Activated CD4-positive, alpha-beta T cell treated with anti-CD3 and anti-CD28 coated beads, Interleukin-2, Interleukin-6, amounts not matched to agents 100 ng/mL and 50 ng/mL, durations not matched to agents 16 hours and 8 hours (primary cell): ENCODE measurements at regions not wholly inside any gene's neighbourhood (a gene's known extent, or its start where the extent isn't known, plus 50 kb on each side); places are given as distances from the start of the nearest gene placed in this dataset.
"Not testable (repeated sequence)": the region's sequence is repeated elsewhere in the genome, so short reads cannot be mapped to it uniquely, and the experiment has no call there.

Experiments
- DNase-seq: peaks from one replicate; pipeline ENCODE4 v3.0.0-alpha.2; 2020

DNA sequence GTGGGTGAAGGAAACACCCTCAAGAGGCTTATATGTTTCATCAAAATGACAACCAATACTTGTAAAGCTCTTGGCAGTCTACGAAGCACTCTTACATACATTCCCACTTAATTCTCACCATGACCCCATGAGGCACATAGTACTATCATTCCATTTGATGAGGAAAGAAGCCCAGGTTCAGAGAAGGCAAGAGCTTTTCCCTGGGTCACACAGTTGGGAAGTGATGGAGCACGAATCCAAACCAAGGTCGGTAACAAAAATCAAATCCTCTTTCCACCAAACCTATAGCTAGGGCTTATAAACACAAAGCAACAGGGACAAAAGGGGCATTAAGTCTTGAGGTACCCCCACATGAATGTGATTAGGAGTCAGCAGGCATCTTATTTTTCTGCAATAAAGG is 187.1 kb downstream of the UACA start:
- no peak for DNase-seq

DNA sequence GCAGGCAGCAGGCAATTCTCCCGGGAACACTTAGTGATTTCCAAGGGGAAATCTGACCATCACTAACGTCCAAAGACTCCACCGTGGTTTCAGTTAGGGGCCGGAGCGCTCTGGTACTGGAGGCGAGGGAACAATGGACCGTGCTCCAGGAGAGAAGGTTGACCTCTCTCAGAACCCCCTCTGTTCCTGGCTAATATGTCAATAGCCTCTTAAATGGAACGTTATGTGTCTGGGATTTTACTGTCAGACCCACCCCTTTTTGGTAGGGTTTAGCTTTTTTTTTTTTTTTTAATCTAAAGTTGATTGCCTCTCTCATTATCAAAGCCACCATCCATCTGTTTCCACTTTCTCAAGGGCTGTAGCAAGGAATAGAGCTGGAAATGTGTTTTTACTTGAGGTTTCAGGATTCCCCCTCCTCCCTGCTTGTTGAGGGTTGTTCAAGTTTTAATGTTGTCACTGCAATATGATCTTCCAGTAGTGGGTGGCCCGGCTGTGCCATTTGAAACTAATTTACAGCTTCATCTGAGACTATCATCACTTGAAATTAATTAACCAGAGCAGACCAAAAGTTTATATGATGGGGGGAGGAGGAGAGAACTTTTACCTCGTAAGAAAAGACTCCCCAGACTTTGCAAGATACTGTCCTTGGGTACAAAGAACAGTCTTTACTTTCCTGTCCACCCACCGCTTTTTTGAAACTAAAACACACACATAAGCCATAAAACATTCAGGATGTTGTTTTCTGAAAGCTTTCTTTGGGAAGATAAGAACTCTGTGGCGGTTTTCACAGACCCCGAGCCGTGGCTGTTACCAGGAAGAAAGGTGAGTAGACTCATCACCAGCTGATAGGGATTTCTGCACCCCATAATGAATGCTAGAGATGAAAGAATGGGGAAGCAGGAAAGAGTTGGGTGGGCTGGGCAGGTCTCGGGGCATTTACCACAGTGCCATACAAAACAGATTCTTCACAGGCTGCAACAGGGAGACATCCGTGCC is 187.8 kb downstream of the UACA start:
- no peak for DNase-seq

DNA sequence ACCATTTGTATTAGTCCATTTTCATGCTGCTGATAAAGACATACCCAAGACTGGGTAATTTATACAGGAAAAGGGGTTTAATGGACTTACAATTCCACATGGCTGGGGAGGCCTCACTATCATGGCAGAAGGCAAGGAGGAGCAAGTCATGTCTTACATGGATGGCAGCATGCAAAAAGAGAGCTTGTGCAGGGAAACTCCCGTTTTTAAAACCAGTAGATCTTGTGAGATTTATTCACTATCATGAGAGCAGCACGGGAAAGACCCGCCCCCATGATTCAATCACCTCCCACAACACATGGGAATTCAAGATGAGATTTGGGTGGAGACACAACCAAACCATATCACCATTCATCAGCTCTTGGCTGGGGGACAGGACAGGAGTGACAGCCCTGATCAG is 189.0 kb downstream of the UACA start:
- DNase-seq: not testable (repeated sequence)

DNA sequence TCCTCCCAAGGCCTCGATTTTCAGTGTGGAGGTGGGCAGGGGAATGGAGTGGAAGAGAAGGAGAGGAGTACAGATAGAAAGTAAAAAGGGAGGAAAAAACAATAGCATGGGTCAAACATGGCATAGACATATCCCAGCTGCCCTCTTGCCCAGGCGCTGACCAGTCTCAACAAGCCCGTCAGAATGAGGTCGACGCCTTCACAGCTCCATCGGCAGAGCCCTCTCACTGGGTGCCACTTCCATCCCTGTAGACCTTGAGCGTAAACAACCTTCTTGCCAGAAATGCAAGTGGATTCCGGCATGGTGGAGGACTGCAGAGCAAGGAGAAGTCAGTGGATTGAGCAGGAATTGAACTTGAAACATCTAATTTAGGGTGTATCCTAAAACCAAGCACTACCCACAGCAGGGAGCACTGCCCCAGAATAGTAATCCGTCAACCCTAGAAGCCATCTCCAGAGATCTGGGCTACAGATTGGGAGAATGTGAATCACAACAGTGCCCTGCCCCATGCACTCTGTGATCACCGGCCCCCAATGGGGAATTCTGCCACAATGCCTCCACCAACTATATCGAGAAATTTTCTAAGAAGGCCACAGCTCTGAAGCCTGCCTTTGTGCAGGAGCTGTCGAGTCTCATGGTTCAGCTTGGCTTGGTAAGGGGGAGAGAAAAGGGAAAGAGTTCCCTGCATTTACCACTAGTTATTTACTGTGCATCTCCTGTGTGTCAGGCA is 190.1 kb downstream of the UACA start:
- DNase-seq: no peak

DNA sequence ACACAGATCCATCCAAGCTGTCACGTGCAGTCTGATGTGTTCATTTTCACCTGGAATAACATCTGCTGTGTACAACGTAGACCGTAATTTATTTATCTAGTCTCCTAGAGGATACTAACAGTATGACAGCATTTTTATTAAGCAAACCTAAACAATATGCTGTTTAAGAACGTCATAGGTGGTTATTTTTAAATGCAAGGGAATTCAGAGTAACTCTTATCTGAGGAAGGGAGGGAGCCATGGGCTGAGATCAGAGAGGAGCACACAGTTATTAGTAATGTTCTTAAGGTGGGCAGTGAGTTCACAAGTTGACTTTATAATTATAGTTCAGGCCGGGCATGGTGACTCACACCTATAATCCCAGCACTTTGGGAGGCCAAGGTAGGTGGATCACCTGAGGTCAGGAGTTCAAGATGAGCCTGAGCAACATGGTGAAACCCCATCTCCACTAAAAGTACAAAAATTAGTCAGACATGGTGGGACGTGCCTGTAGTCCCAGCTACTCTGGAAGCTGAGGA is 193.6 kb downstream of the UACA start:
- DNase-seq: no peak

DNA sequence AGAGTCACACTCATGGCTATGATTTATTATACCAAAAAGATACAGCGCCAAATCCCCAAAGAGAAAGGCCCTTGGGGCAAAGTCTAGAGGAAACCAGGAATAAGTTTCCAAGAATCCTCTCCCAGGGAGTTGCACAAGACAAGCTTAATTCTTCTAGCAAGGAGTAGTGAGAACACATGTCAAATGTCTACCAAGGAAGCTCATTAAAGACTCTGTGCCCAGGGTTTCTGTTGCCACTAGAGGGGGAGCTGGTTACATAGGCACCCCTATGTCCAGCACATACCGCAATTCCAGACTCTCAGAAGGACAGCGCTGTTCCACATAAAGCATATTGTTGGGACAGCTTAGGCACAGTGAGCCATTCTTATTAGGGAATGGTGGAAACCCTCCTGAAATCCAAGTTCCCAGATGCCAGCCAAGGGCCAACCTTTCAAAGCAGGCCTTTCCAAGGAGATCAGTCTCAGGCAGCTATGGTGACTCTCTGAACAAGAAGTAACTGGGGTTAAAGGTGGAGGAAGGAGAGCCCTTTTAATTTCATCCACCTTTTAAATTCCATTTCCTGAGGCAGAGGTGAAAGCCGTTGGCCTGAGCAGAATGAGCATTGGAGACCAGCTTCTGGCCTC is 194.2 kb downstream of the UACA start:
- no peak for DNase-seq

DNA sequence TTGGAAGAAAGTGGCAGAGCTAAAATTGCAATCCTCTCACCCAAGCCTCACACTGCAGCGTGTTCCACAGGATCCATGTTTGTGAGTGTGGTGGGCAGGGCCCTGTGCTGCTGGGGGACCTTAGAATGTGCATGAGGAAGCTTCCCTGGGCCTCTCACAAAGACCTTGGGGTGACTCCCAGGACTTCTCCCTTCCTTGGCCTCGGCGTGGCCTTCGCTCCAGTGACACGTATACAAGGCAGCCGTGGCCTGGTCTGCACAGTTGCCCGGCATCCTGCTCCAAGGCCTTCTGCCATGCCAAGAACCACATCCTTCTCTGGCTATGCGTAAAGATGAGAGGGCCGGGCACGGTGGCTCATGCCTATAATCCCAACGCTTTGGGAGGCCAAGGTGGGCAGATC is 196.4 kb downstream of the UACA start:
- DNase-seq: no peak

DNA sequence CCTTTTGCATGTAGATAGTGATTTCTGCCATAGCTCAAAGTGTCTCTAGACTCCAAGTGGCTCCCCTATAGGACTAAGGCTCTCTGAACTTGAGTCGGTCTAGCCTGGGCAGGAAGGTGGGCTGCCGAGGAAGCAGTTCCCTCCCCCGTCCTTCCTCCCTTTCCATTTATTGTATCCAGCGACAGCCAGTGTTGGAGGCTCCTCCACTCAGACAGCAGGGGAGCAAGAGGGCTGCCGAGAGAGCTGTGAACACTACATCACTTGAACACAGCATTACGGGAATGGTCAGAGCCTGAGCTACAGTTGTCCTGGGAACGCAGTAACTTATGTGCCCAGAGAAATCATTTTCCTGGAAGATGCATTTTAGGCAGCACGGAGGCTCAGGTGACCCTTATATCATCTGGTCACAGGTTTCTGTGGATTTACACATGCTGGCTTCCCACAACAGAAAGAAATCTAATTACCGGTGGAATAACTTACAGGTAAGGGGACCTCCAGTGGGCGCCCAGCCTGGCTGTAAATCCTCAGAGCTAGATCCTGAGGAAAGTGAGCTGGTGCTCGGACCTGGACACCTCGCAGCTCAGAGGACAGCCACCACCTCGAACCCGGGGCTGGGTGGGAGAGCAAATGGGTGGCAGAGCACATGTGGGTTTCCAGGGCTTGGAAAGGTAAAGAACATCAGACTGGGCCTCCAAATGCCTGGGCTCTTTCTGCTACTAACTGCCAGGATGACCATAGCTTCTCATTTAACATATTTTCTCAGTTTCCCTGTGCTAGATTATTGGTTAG is 197.1 kb downstream of the UACA start:
- DNase-seq: no peak

DNA sequence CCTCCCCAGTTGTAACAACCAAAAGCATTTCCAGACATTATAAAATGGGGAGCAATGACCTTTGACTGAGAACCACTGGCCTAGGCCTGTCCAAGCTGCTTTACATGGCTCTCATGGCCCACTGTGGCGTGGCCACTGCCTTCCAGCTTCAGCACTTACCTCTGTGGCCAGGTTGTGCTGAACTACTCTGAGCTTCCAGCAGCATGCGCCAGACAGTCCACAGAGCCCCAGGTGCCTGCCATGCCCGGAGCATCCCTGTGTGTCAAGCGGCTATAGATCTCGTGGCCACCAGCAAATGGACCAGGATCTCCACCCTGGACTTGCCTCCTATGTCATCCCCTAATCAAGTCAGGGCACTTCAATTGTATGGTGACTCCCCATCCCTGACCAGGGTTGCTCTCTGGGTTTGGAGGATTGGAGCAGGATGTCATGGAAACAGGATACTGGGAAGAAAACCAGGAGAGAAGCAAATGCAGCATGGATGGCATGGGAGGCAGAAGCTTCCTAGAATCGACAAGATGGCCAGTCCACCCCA is 199.7 kb downstream of the UACA start:
- no peak for DNase-seq

DNA sequence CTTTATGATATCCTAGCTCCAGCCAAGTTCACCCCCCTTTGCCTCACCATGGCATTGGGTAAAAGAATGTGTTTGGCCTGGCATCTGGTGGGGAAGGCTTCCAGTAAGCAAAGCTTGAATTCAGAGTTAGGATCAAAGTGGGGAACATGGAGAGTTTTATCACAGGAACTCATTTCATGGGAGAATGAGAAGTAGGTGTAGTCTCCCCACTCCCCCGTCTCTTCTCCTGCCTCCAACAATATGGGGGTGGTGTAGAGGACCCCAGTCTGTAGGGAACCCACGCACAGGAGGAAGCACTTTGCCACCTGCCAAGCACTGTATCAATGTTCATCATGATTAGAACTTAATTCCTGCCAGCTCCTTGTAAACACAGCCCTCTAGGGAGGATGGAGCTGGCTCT is 200.5 kb downstream of the UACA start:
- DNase-seq: no peak

DNA sequence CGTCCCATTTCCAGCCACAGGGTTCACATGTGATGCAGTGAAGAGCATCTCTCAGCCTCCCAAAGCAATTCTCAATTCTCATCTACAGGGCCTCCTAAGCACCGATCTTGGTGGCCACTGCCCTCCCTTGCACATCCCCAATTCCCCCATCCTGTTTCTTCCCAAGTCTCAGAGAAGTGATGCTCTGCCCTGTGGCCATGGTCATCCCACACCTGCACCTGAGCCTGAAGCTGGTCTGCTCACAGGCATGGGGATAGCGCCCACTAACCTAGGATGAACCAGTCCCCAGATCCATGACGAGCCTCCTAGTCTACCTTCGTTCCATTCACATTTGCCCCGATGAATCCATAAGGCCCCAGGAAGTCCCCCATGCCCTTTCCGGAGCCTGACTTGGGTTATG is 201.5 kb downstream of the UACA start:
- DNase-seq: no peak

DNA sequence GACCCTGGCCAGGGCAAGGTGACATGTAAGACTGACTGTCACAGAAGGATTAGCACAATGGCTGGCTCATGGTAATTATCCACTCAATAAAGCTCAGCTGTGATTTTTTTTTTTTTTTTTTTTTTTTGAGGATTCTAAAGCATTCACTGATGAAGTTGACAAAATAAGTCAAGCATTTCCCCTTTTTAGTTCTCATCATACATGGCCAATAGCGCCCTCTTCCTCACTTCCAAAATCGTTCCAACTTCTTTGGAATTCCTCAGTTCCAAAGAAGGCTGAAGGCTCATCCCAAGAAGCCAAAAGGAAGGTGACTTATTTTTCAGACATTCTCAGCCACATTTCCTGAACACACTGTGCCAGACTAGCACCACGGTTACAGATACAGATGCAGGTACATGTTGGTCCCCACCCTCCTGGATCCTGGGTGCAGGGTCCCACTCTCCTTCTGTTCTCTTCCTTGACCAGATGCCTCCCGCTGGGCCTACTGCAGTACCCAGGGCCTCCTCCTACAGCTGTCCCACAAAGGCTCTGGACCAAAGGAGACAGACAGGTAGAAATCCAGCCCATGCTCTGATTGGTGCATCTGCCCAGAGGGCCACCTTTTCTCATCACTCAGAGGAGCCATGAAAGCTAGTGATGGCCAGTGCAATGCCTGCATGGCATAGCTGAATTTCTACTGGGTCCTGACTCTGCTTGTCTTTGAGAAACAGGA is 202.6 kb downstream of the UACA start:
- no peak for DNase-seq

DNA sequence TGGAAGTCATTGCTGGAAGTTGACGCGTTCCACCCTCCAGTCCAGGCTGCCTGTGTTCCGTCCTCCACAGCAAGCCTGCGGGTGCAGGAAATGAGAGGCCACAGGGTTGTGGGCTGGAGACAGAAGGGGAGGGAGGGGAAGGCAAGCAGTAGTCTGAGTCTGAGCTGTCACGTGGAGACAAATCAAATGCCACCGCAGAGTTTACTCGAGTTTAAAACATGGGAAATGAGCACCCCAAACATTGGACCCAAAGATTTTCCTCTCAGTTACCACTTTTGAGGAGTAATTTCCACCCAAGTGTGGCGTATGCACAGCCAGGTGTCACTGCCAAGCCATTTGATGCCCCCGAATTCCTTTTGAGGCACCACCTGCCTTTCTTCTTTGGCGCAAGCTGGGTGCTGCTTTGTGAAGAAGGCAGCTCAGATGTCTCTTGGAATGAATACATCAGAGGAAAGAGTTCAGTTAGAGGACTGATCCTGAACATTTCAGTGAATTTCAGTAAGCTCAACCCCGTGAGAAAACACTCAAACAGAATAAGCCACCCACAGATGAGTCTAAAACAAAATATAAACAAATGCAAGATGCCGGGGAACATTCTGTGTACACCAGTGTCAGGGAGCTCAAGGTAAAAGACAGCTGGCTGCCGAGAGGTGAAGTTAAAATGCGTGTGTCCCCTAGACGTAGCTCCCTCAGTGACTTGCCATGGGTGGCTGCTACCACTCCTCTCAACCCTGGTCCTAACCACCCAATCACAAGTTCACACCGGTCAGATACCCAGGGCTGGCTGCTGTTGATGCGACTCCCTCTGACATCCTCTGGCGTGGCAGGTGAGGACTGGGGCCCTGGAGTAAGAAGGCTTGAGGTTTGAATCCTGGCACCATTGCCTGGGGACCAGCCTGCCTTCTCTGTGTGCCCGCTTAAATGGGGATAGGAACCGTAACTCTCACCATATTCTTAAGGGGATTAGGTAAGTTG is 203.8 kb downstream of the UACA start:
- DNase-seq: peak; percentile 68

DNA sequence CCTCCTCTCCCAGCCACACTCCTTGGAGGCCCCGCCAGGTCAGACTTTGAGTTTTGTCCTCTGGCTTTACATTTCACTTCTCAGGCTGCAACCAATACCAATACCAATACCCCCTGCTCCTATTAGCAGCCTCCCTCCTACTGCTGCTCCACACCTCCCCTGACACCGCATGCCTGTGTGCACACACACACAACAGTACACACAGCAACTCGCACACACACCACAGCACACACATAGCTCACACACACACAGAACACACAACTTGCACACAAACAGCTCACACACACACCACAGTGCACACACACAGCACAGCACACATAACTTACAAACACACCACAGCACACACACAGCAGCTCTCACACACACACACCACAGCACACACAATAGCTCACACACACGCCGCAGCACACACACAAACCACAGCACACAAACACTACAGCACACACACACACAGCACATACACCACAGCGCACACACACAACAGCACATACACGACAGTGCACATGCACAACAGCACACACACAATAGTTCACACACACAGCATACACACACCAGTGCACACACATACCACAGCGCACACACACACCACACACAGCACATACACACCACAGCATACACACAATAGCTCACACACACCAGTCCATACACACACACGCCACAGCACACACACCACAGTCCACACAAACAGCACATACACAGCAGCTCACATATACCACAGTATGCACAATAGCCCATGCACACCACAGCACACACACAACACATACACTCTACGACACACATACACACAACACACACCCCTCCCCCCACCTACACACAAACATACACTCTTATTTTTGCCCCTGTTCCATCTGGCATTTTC is 204.7 kb downstream of the UACA start:
- no peak for DNase-seq

DNA sequence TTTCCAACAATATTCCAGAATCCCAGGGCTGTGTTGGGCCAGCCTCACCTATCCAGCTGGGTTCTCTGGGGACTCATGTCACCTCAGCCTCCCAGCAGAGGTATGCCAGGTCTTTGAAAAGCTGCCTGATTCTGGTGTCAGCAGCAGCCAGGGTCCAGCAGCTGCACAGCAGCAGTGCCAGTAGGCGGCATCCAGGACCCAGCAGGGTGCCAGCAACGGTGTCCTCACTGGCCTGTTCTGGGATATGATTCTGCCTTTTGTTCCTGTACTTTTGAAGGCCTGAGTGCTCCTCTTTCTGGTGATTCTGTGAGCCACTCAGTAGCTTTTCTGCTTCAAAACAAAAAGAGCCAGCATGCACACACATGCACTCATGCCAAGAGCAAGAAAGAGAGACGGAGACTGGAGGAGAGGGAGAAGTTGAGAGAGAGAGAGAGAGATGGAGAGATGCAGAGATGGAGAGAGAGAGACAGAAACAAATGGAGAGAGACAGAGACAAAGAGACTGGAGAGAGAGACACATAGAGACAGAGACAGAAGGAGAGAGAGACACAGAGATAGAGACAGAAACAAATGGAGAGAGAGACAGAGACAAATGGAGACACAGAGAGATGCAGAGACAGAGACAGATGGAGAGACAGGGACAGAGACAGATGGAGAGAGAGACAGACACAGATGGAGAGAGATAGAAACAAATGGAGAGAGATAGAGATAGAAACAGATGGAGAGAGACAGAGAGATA is 205.7 kb downstream of the UACA start:
- no peak for DNase-seq

DNA sequence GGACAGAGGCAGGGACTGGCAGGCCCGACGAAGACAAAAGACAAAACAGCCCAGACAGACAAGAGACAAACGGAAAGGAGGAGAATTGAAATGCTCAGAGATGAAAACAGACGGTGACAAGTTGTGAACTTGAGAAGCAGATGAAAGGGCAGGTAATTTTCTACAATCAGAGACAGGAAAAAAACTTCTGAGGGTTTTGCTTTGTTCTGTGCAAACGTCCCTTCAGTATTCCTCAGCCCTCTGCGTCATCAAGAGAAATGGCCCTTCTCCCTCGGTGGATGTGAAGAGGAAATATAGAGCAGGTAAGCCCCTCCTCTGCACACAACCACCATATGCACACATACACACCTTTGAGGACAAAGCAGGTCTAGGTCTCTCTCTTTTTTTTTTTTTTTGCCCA is 206.6 kb downstream of the UACA start:
- no peak for DNase-seq

DNA sequence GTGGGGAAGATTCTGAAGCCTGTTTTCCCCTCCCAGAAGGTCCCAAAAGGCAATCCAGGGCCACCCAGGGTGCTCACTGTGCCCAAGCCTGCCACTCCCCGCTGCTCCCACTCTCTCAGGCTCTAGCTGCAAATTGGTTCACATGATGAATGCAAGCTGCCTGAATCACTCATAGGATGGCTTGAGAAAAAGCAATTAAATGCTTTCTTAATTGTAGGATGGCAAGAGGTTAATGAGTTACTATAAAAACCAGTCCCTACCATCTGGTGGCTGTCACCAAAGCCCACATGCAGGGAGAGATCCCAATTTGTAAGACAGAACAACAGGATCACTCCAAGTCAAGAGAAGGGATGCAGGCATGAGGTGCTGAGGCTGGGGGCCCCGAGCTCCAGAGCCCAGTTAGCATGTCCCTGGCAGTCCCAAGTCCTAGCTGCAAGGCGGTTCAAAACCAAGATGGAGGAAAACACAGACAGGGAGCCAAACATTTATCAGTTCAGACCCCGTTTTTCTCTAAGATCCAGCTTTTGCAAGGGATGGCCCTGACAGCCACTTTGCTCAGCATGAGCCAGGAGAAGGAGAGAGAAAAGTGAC is 207.1 kb downstream of the UACA start:
- DNase-seq: no peak

DNA sequence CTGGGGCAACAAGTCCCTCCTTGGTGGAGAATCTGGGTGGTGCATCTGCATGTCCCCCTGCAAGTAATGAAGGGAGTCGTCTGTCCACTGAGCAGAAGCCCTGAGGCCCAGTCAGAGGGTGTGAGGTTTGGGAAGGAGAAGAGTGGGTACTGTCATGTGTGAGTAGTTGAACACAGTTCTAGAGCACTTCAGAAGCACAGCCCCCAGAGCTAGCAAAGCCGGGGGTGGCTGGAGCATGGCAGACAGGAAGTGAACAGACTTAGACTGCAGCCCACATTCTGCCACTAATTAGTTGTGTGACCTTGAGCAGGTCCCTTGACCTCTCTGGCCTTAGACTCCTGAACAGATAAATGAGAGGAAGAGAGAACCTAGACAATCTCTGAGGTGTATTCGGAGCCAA is 207.6 kb downstream of the UACA start:
- DNase-seq: no peak
